ENCODE measurements at regions not wholly inside any gene's neighbourhood (a gene's known extent, or its start where the extent isn't known, plus 50 kb on each side); places are given as distances from the start of the nearest gene placed in this dataset.

- no peak for FAIRE-seq
- TF ChIP-seq POLR2AphosphoS5 (IDR thresholded peaks at IDR 0.05; ENCODE audit: insufficient read depth, low read depth, low read length) (no peak), POLR2A (IDR thresholded peaks at IDR 0.05; ENCODE audit: low read depth, low read length) (no peak), EZH2 (IDR thresholded peaks at IDR 0.05; ENCODE audit: borderline replicate concordance, low read depth, low read length, severe bottlenecking) (no peak), CTCF (IDR thresholded peaks at IDR 0.05; ENCODE audit: extremely low read depth in 1 of 2, insufficient read depth in 1 of 2, low read depth in 1 of 2, low read length in 2 of 2) (no peak), MAX (IDR thresholded peaks at IDR 0.05; ENCODE audit: insufficient read depth, insufficient read length) (no peak), FOS (IDR thresholded peaks at IDR 0.05; ENCODE audit: borderline replicate concordance, insufficient read depth, low read length) (no peak), GATA2 (IDR thresholded peaks at IDR 0.05; ENCODE audit: insufficient read depth, insufficient read length, low read depth, low read length) (no peak), JUN (IDR thresholded peaks at IDR 0.05; ENCODE audit: borderline replicate concordance, insufficient read depth, insufficient read length, low read depth) (no peak), MYC (IDR thresholded peaks at IDR 0.05; ENCODE audit: low read depth, low read length) (no peak)
- Histone ChIP-seq H3K36me3 (ENCODE audit: control insufficient read depth in 2 of 2, extremely low read depth in 1 of 2, insufficient read depth in 2 of 2, low read length in 2 of 2) (no peaks in the 10 kb centered on the region), H3K9ac (replicated peaks; ENCODE audit: extremely low read depth, insufficient read depth, low read length) (no peak overlapping the region), H4K20me1 (replicated peaks; ENCODE audit: control insufficient read depth, extremely low read depth, insufficient read depth, low read length) (no peaks in the 10 kb centered on the region), H3K27me3 (ENCODE audit: control insufficient read depth in 2 of 2, insufficient read depth in 2 of 2, low read length in 2 of 2) (no peaks in the 10 kb centered on the region), H2AFZ (ENCODE audit: low read depth, low read length) (no peak overlapping the region), H3K4me2 (ENCODE audit: insufficient read depth, low read length) (no peak overlapping the region), H3K4me3 (replicated peaks in 1 of 3; ENCODE audit: insufficient read depth in 1 of 3, low read depth in 1 of 3, low read length in 3 of 3) (no peak overlapping the region), H3K79me2 (ENCODE audit: control insufficient read depth, insufficient read depth, low read length) (no peaks in the 10 kb centered on the region), H3K27ac (ENCODE audit: insufficient read depth, low read depth, low read length) (no peak overlapping the region), H3K4me1 (ENCODE audit: control insufficient read depth, extremely low read depth, insufficient read depth, low read length) (no peaks in the 10 kb centered on the region), H3K9me1 (replicated peaks; ENCODE audit: control insufficient read depth, extremely low read depth, insufficient read depth, low read length) (no peaks in the 10 kb centered on the region), H3K9me3 (replicated peaks; ENCODE audit: control insufficient read depth, insufficient read depth, low read length) (no peaks in the 10 kb centered on the region)
- no TSS peak for BruUV-seq (replicated peaks)
- DNase-seq (ENCODE audit: low read depth, low spot score): no peak
- dilution Hi-C loops (cut with MboI; ENCODE audit: extremely low pct_ligation_motif_present, low sequenced_read_pairs): no loop called here
- ChIA-PET POLR2A (no interaction called here), CTCF (no interaction called here)
- intact Hi-C loops (cut with micrococcal nuclease): no loop called here
These were observed 223.5 kb upstream of the PCSK2 start for GRCh38 chr20:17003170-17003870.
